HUES48 (cell line): ENCODE measurements at regions not wholly inside any gene's neighbourhood (a gene's known extent, or its start where the extent isn't known, plus 50 kb on each side); places are given as distances from the start of the nearest gene placed in this dataset.

Experiments used
- H3K27ac ChIP-seq: one replicate; pipeline ENCODE4 v1.7.0; 2013; ENCODE audit warnings: low read depth, low read length, inconsistent platforms
- H3K27me3 ChIP-seq: 2 replicates; pipeline ENCODE4 v1.6.1; 2013; ENCODE audit warnings: mild to moderate bottlenecking, low read length; ENCODE audit not compliant: control insufficient read depth, insufficient read depth
- H3K36me3 ChIP-seq: 2 replicates; pipeline ENCODE4 v1.6.1; 2013; ENCODE audit warnings: low read length; ENCODE audit not compliant: control insufficient read depth, insufficient read depth
- H3K4me1 ChIP-seq: 2 replicates; pipeline ENCODE4 v1.6.1; 2013; ENCODE audit warnings: mild to moderate bottlenecking, low read length; ENCODE audit not compliant: control insufficient read depth, insufficient read depth
- H3K4me3 ChIP-seq: 2 replicates; pipeline ENCODE4 v1.5.1; 2013; ENCODE audit warnings: mild to moderate bottlenecking, low read depth, low read length
- H3K9ac ChIP-seq: 2 replicates; pipeline ENCODE4 v1.6.1; 2013; ENCODE audit warnings: mild to moderate bottlenecking, low read depth, low read length, moderate library complexity
- H3K9me3 ChIP-seq: 2 replicates; pipeline ENCODE4 v1.6.1; 2013; ENCODE audit warnings: low read length; ENCODE audit not compliant: control insufficient read depth, insufficient read depth

GRCh38 chr12:34601689-34602088 is 579.4 kb downstream of the ALG10 start:
- Histone ChIP-seq H3K9ac (no peak overlapping the region), H3K4me1 (no peaks in the 10 kb centered on the region), H3K27ac (no peak overlapping the region), H3K4me3 (no peak overlapping the region), H3K27me3 (no peaks in the 10 kb centered on the region), H3K36me3 (no peaks in the 10 kb centered on the region), H3K9me3 (peaks cover 99% of the 10 kb centered on the region)

GRCh38 chr12:34602213-34602940 is 580.1 kb downstream of the ALG10 start:
- Histone ChIP-seq H3K27ac (no peak overlapping the region), H3K9ac (no peak overlapping the region), H3K4me1 (no peaks in the 10 kb centered on the region), H3K4me3 (no peak overlapping the region), H3K36me3 (no peaks in the 10 kb centered on the region), H3K27me3 (no peaks in the 10 kb centered on the region), H3K9me3 (peaks cover 99% of the 10 kb centered on the region)

DNA sequence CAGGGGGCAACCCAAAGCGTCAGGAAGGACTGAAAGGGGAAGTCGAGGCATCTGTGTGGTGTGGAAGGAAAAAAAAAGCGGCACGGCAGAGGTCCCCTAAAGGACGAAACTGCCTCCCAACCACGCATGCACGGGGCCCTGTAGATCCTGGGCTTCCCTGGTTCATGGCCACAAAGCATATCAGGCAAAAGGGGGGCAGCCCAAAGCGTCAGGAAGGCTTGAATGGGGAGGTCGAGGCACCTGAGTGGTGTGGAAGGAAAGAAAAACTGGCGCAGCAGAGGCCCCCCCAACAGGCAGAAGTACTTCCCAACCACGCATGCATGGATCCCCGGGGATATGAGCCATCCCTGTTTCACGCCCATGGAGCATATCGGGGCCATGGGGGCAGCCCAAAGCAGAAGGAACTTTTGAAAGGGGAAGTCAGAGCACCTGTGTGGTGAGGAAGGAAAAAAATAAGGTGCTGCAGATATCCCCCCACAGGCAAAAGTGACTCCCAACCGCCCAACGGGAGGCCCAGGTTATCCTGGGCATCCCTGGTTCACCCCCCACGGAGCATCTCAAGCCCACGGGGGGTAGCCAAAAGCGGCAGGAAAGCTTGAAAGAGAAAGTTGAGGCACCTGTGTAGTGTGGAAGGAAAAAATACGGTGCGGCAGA is 581.2 kb downstream of the ALG10 start:
- Histone ChIP-seq H3K4me1 (no peaks in the 10 kb centered on the region), H3K36me3 (no peaks in the 10 kb centered on the region), H3K4me3 (no peak overlapping the region), H3K9ac (no peak overlapping the region), H3K27ac (no peak overlapping the region), H3K9me3 (peaks cover 95% of the 10 kb centered on the region), H3K27me3 (no peaks in the 10 kb centered on the region)

GRCh38 chr12:34604227-34604626 is 581.9 kb downstream of the ALG10 start:
- Histone ChIP-seq H3K9me3 (peaks cover 88% of the 10 kb centered on the region), H3K36me3 (no peaks in the 10 kb centered on the region), H3K4me3 (no peak overlapping the region), H3K9ac (no peak overlapping the region), H3K27ac (no peak overlapping the region), H3K4me1 (no peaks in the 10 kb centered on the region), H3K27me3 (no peaks in the 10 kb centered on the region)

GRCh38 chr12:34604631-34605509 is 582.6 kb downstream of the ALG10 start:
- H3K36me3 ChIP-seq, result no peaks in the 10 kb centered on the region
- H3K9me3 ChIP-seq, result peaks cover 82% of the 10 kb centered on the region
- no peak overlapping the region for H3K27ac ChIP-seq

GRCh38 chr12:34605510-34605887 is 583.2 kb downstream of the ALG10 start:
- Histone ChIP-seq H3K9ac (no peak overlapping the region), H3K36me3 (no peaks in the 10 kb centered on the region), H3K4me1 (no peaks in the 10 kb centered on the region), H3K27ac (no peak overlapping the region), H3K4me3 (no peak overlapping the region), H3K27me3 (no peaks in the 10 kb centered on the region), H3K9me3 (peaks cover 75% of the 10 kb centered on the region)

More at GRCh38 chr12:34604631-34605509, 582.6 kb downstream of the ALG10 start:
- Histone ChIP-seq H3K27me3 (no peaks in the 10 kb centered on the region), H3K4me3 (no peak overlapping the region), H3K4me1 (no peaks in the 10 kb centered on the region), H3K9ac (no peak overlapping the region)

DNA sequence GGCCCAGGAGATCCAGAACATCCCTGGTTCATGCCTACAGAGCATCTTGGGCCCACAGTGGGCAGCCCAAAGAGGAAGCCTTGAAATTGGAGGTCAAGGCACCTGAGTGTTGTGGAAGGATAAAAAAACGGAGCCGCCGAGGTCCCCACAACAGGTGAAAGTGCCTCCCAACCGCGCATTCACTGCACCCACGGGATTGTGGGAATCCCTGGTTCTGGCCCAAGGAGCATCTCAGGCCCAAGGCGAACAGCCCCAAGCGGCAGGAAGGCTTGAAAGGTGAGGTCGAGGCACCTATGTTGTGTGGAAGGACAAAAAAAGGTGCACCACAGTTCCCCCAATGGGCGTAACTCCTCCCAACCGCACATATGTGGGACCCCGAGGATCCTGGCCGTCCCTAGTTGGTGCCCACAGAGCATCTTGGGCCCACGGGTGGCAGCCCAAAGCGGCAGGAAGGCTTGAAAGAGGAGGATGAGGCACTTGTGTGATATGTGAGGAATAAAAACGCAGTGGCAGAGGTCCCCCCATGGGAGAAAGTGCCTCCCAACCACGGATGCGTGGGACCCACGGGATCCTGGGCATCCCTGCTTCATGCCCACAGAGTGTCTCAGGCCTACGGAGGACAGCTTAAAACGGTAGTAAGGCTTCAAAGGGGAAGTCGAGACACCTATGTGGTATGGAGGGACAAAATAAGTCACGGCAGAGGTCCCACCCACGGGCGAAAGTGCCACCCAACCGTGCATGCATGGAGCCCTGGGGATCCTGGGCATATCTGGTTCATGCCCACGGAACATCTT is 583.9 kb downstream of the ALG10 start:
- H3K27me3 ChIP-seq, result no peaks in the 10 kb centered on the region
- peaks cover 71% of the 10 kb centered on the region for H3K9me3 ChIP-seq

GRCh38 chr12:34606749-34607519 is 584.6 kb downstream of the ALG10 start:
- no peak overlapping the region for H3K27ac ChIP-seq
- H3K9me3 ChIP-seq, result peaks cover 66% of the 10 kb centered on the region
- no peaks in the 10 kb centered on the region for H3K27me3 ChIP-seq
- H3K36me3 ChIP-seq, result no peaks in the 10 kb centered on the region
- no peaks in the 10 kb centered on the region for H3K4me1 ChIP-seq
- no peak overlapping the region for H3K9ac ChIP-seq
- no peak overlapping the region for H3K4me3 ChIP-seq

More for the DNA sequence above, 583.9 kb downstream of the ALG10 start:
- Histone ChIP-seq H3K36me3 (no peaks in the 10 kb centered on the region), H3K4me3 (no peak overlapping the region), H3K27ac (no peak overlapping the region), H3K9ac (no peak overlapping the region), H3K4me1 (no peaks in the 10 kb centered on the region)

- Histone ChIP-seq H3K4me1 (no peaks in the 10 kb centered on the region), H3K27me3 (no peaks in the 10 kb centered on the region), H3K9ac (no peak overlapping the region), H3K36me3 (no peaks in the 10 kb centered on the region), H3K9me3 (peaks cover 62% of the 10 kb centered on the region), H3K4me3 (no peak overlapping the region), H3K27ac (no peak overlapping the region)
These were observed 585.4 kb downstream of the ALG10 start for GRCh38 chr12:34607520-34608195.
